OCI-LY3 (cell line): ENCODE measurements at regions not wholly inside any gene's neighbourhood (a gene's known extent, or its start where the extent isn't known, plus 50 kb on each side); places are given as distances from the start of the nearest gene placed in this dataset.

Source experiments
- H2AFZ ChIP-seq: fragments of 200-600, 300-600 bp; shearing (Covaris generic); 2 replicates; pipeline ENCODE4 v1.6.0; 2014; ENCODE audit warnings: antibody characterized with exemption, low read depth, low read length
- H3K27ac ChIP-seq: fragments of 200-600, 300-600 bp; sonication (generic); 2 replicates; pipeline ENCODE4 v1.5.1; 2014; ENCODE audit warnings: mild to moderate bottlenecking, low read length, moderate library complexity, mixed read lengths
- H3K27me3 ChIP-seq: fragments of 200-600, 300-600 bp; sonication (generic); 2 replicates; pipeline ENCODE4 v1.6.1; 2014; ENCODE audit warnings: low read depth, low read length, mixed read lengths
- H3K36me3 ChIP-seq: fragments of 200-600, 300-600 bp; sonication (generic); replicated peaks from 2 replicates; pipeline ENCODE3; 2014; ENCODE audit warnings: low read depth, low read length, mixed read lengths
- H3K4me1 ChIP-seq: fragments of 300-600, 200-600 bp; sonication (generic); 2 replicates; pipeline ENCODE4 v1.6.1; 2014; ENCODE audit warnings: low read length, mixed read lengths
- H3K4me2 ChIP-seq: fragments of 200-600, 300-600 bp; sonication (generic); 2 replicates; pipeline ENCODE4 v1.6.1; 2014; ENCODE audit warnings: low read length, mixed read lengths
- H3K4me3 ChIP-seq: fragments of 300-600, 200-600 bp; sonication (generic); 2 replicates; pipeline ENCODE4 v1.5.1; 2014; ENCODE audit warnings: antibody characterized with exemption, mild to moderate bottlenecking, low read length, moderate library complexity
- H3K79me2 ChIP-seq: fragments of 300-600, 200-600 bp; shearing (Covaris generic); 2 replicates; pipeline ENCODE4 v1.6.1; 2014; ENCODE audit warnings: mild to moderate bottlenecking, low read length, mixed read lengths
- H3K9ac ChIP-seq: fragments of 300-600, 200-600 bp; shearing (Covaris generic); 2 replicates; pipeline ENCODE4 v1.6.0; 2014; ENCODE audit warnings: mild to moderate bottlenecking, low read length, moderate library complexity
- H3K9me3 ChIP-seq: fragments of 200-600, 300-600 bp; shearing (Covaris generic); 2 replicates; pipeline ENCODE4 v1.6.1; 2014; ENCODE audit warnings: low read length, mixed read lengths; ENCODE audit not compliant: insufficient read depth
- H4K20me1 ChIP-seq: fragments of 200-600, 300-600 bp; sonication (generic); 2 replicates; pipeline ENCODE4 v1.6.1; 2016; ENCODE audit warnings: low read length, mixed read lengths; ENCODE audit not compliant: insufficient read depth
- EZH2phosphoT487 ChIP-seq: fragments of 200-600 bp; shearing (Covaris generic); IDR thresholded peaks from 2 replicates; pipeline ENCODE4 v1.6.1; 2018; ENCODE audit warnings: antibody characterized with exemption, mixed run types, low read depth
- TF ChIP-seq, protein P1 (sequence below): fragments of 200-600, 300-600 bp; sonication (generic); IDR thresholded peaks from 2 replicates; pipeline ENCODE4 v1.5.1; 2014; ENCODE audit warnings: antibody characterized with exemption, low read length, low read depth

GRCh38 chr1:103171041-103171590 lies 62.8 kb upstream of the COL11A1 start:
- no peaks in the 10 kb centered on the region for H3K27me3 ChIP-seq
- H3K4me1 ChIP-seq = no peaks in the 10 kb centered on the region
- TF ChIP-seq, protein P1, sequence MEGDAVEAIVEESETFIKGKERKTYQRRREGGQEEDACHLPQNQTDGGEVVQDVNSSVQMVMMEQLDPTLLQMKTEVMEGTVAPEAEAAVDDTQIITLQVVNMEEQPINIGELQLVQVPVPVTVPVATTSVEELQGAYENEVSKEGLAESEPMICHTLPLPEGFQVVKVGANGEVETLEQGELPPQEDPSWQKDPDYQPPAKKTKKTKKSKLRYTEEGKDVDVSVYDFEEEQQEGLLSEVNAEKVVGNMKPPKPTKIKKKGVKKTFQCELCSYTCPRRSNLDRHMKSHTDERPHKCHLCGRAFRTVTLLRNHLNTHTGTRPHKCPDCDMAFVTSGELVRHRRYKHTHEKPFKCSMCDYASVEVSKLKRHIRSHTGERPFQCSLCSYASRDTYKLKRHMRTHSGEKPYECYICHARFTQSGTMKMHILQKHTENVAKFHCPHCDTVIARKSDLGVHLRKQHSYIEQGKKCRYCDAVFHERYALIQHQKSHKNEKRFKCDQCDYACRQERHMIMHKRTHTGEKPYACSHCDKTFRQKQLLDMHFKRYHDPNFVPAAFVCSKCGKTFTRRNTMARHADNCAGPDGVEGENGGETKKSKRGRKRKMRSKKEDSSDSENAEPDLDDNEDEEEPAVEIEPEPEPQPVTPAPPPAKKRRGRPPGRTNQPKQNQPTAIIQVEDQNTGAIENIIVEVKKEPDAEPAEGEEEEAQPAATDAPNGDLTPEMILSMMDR = no peak
- TF ChIP-seq EZH2phosphoT487 = no peak
- H4K20me1 ChIP-seq = no peaks in the 10 kb centered on the region
- no peak overlapping the region for H3K4me2 ChIP-seq
- no peak overlapping the region for H3K4me3 ChIP-seq
- H2AFZ ChIP-seq = no peak overlapping the region
- H3K79me2 ChIP-seq = no peaks in the 10 kb centered on the region
- H3K27ac ChIP-seq = no peak overlapping the region
- no peaks in the 10 kb centered on the region for H3K9me3 ChIP-seq
- H3K36me3 ChIP-seq = no peaks in the 10 kb centered on the region
- H3K9ac ChIP-seq = no peak overlapping the region

- H3K79me2 ChIP-seq = no peaks in the 10 kb centered on the region
- H3K27me3 ChIP-seq = no peaks in the 10 kb centered on the region
- H3K9me3 ChIP-seq = no peaks in the 10 kb centered on the region
- TF ChIP-seq, protein P1 = no peak
- no peak for TF ChIP-seq EZH2phosphoT487
- H3K4me3 ChIP-seq = no peak overlapping the region
- H2AFZ ChIP-seq = no peak overlapping the region
- no peaks in the 10 kb centered on the region for H4K20me1 ChIP-seq
- no peak overlapping the region for H3K27ac ChIP-seq
- H3K9ac ChIP-seq = no peak overlapping the region
- no peaks in the 10 kb centered on the region for H3K36me3 ChIP-seq
- H3K4me1 ChIP-seq = no peaks in the 10 kb centered on the region
- H3K4me2 ChIP-seq = no peak overlapping the region
Measured at GRCh38 chr1:103170609-103171008, 62.3 kb upstream of the COL11A1 start.

DNA sequence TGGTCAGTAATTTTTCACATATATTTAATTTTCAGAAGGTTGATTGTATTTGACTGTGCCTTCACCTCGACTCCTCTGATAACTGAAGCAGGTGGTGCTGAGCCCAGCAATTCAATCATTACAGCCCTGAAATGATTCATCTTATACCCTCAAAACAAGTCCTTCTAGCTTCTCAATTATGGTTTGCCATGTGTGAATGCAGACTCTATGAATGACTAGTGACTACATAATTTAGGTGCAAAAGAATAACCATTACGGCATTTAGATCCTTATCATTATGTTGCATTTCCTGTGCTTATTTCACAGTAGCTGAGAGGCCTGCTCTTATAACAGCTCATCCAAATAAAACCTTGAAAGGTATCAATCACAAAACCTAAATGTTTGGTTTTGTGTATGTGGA lies 54.0 kb upstream of the COL11A1 start:
- Histone ChIP-seq H3K27me3 (no peaks in the 10 kb centered on the region), H3K27ac (no peak overlapping the region), H3K4me1 (peaks cover 6% of the 10 kb centered on the region; the same call in 1 of the 2 replicates), H3K4me2 (no peak overlapping the region), H3K79me2 (no peaks in the 10 kb centered on the region), H4K20me1 (no peaks in the 10 kb centered on the region), H3K36me3 (no peaks in the 10 kb centered on the region), H3K4me3 (no peak overlapping the region), H3K9me3 (no peaks in the 10 kb centered on the region), H3K9ac (no peak overlapping the region), H2AFZ (no peak overlapping the region)
- no peak for TF ChIP-seq EZH2phosphoT487
- TF ChIP-seq, protein P1 = no peak

- Histone ChIP-seq H3K4me1 (peaks cover 6% of the 10 kb centered on the region; the same call in 1 of the 2 replicates), H2AFZ (no peak overlapping the region), H3K36me3 (no peaks in the 10 kb centered on the region), H3K79me2 (no peaks in the 10 kb centered on the region), H4K20me1 (no peaks in the 10 kb centered on the region), H3K9me3 (no peaks in the 10 kb centered on the region), H3K27ac (no peak overlapping the region), H3K4me2 (no peak overlapping the region), H3K4me3 (no peak overlapping the region), H3K9ac (no peak overlapping the region), H3K27me3 (no peaks in the 10 kb centered on the region)
- TF ChIP-seq EZH2phosphoT487 = no peak
- TF ChIP-seq, protein P1 = no peak
Measured at GRCh38 chr1:103160281-103160680, 52.0 kb upstream of the COL11A1 start.
